ENCODE measurements at regions not wholly inside any gene's neighbourhood (a gene's known extent, or its start where the extent isn't known, plus 50 kb on each side); places are given as distances from the start of the nearest gene placed in this dataset.

GRCh38 chr4:32374206-32374605 lies 1654.0 kb downstream of the PCDH7 start:
- ChIA-PET CTCF (no interaction called here), RAD21 (ENCODE audit: low non-redundant PET in 1 of 2, low total read pairs in 2 of 2, uncharacterized antibody in 2 of 2, unreplicated experiment in 2 of 2) (no interaction called here), POLR2A (no interaction called here)
- Histone ChIP-seq H3K27ac (ENCODE audit: low read depth, low read length) (no peak overlapping the region), H3K9me3 (ENCODE audit: control insufficient read depth in 1 of 2, insufficient read depth in 1 of 2, low read depth in 1 of 2, low read length in 2 of 2) (no peaks in the 10 kb centered on the region), H4K20me1 (ENCODE audit: insufficient read depth) (no peaks in the 10 kb centered on the region), H3K4me3 (replicated peaks in 1 of 2; ENCODE audit: low read depth in 1 of 2, low read length in 2 of 2) (no peak overlapping the region), H3K36me3 (ENCODE audit: control insufficient read depth in 1 of 2, insufficient read depth in 2 of 2, low read length in 2 of 2) (no peaks in the 10 kb centered on the region), H3K4me2 (ENCODE audit: low read length) (no peak overlapping the region), H3K27me3 (ENCODE audit: insufficient read depth, low read length) (no peaks in the 10 kb centered on the region), H3K79me2 (ENCODE audit: insufficient read depth, low read length) (no peaks in the 10 kb centered on the region), H3K4me1 (ENCODE audit: control insufficient read depth in 1 of 2, insufficient read depth in 2 of 2, low read length in 2 of 2) (no peaks in the 10 kb centered on the region), H2AFZ (ENCODE audit: low read depth, low read length, poor library complexity, severe bottlenecking) (no peak overlapping the region), H3K9ac (ENCODE audit: low read length) (no peak overlapping the region), H3K9me2 (ENCODE audit: insufficient read depth) (no peaks in the 10 kb centered on the region)
- DNase-seq (ENCODE audit: low read depth, low spot score) (no peak), ATAC-seq (no peak)
- intact Hi-C loops (cut with micrococcal nuclease) = no loop called here
- no TSS peak for BruUV-seq (replicated peaks)
- TF ChIP-seq CBX3 (IDR thresholded peaks at IDR 0.05; ENCODE audit: low read depth) (no peak), CEBPB (IDR thresholded peaks at IDR 0.05; ENCODE audit: low read depth) (no peak), SRF (IDR thresholded peaks at IDR 0.05; ENCODE audit: low read depth) (no peak), SIN3A (IDR thresholded peaks at IDR 0.05; ENCODE audit: low read depth) (no peak), ELF1 (IDR thresholded peaks at IDR 0.05; ENCODE audit: borderline replicate concordance, low read depth) (no peak), YY1 (IDR thresholded peaks at IDR 0.05; ENCODE audit: extremely low read depth, insufficient replicate concordance, low read depth, low read length) (no peak), REST (IDR thresholded peaks at IDR 0.05; ENCODE audit: low read depth) (no peak)

GRCh38 chr4:32393806-32394205 lies 1673.6 kb downstream of the PCDH7 start:
- H3K9me3 ChIP-seq (ENCODE audit: control insufficient read depth in 1 of 2, insufficient read depth in 1 of 2, low read depth in 1 of 2, low read length in 2 of 2) = no peaks in the 10 kb centered on the region
- no peak overlapping the region for H3K4me3 ChIP-seq (replicated peaks in 1 of 2; ENCODE audit: low read depth in 1 of 2, low read length in 2 of 2)
- H3K9ac ChIP-seq (ENCODE audit: low read length) = no peak overlapping the region
- H3K27ac ChIP-seq (ENCODE audit: low read depth, low read length) = no peak overlapping the region
- H3K79me2 ChIP-seq (ENCODE audit: insufficient read depth, low read length) = no peaks in the 10 kb centered on the region
- no peak overlapping the region for H3K4me2 ChIP-seq (ENCODE audit: low read length)
- ATAC-seq (no peak), DNase-seq (ENCODE audit: low read depth, low spot score) (no peak)
- RAD21 ChIA-PET (ENCODE audit: low non-redundant PET in 1 of 2, low total read pairs in 2 of 2, uncharacterized antibody in 2 of 2, unreplicated experiment in 2 of 2) = no interaction called here
- no TSS peak for BruUV-seq (replicated peaks)
- POLR2A ChIA-PET = no interaction called here
- no peaks in the 10 kb centered on the region for H3K9me2 ChIP-seq (ENCODE audit: insufficient read depth)
- TF ChIP-seq MAX (IDR thresholded peaks at IDR 0.05) (no peak), TCF7L2 (IDR thresholded peaks at IDR 0.05; ENCODE audit: borderline replicate concordance, extremely low read depth, insufficient read depth, insufficient read length) (no peak), REST (IDR thresholded peaks at IDR 0.05; ENCODE audit: low read depth) (no peak), JUND (IDR thresholded peaks at IDR 0.05) (no peak), CEBPB (IDR thresholded peaks at IDR 0.05; ENCODE audit: low read depth) (no peak), SP1 (IDR thresholded peaks at IDR 0.05; ENCODE audit: low read depth) (no peak), ZNF274 (IDR thresholded peaks at IDR 0.05; ENCODE audit: low read depth, low read length) (no peak), EGR1 (IDR thresholded peaks at IDR 0.05; ENCODE audit: low read depth) (no peak), ELF1 (IDR thresholded peaks at IDR 0.05; ENCODE audit: borderline replicate concordance, low read depth) (no peak), CBX3 (IDR thresholded peaks at IDR 0.05; ENCODE audit: low read depth) (no peak)
- intact Hi-C loops (cut with micrococcal nuclease) = no loop called here
- CTCF ChIA-PET = no interaction called here
- H2AFZ ChIP-seq (ENCODE audit: low read depth, low read length, poor library complexity, severe bottlenecking) = no peak overlapping the region
- no peaks in the 10 kb centered on the region for H3K4me1 ChIP-seq (ENCODE audit: control insufficient read depth in 1 of 2, insufficient read depth in 2 of 2, low read length in 2 of 2)
- no peaks in the 10 kb centered on the region for H4K20me1 ChIP-seq (ENCODE audit: insufficient read depth)
- H3K36me3 ChIP-seq (ENCODE audit: control insufficient read depth in 1 of 2, insufficient read depth in 2 of 2, low read length in 2 of 2) = no peaks in the 10 kb centered on the region
- no peaks in the 10 kb centered on the region for H3K27me3 ChIP-seq (ENCODE audit: insufficient read depth, low read length)

Data from HCT116 (cell line).